Activated CD4-positive, alpha-beta T cell treated with anti-CD3 and anti-CD28 coated beads for 4 hours (primary cell): ENCODE measurements at regions not wholly inside any gene's neighbourhood (a gene's known extent, or its start where the extent isn't known, plus 50 kb on each side); places are given as distances from the start of the nearest gene placed in this dataset.

Source experiments
- DNase-seq, 2 donors: peaks; one replicate each; pipeline ENCODE4 v3.0.0-alpha.2; 2020

DNA sequence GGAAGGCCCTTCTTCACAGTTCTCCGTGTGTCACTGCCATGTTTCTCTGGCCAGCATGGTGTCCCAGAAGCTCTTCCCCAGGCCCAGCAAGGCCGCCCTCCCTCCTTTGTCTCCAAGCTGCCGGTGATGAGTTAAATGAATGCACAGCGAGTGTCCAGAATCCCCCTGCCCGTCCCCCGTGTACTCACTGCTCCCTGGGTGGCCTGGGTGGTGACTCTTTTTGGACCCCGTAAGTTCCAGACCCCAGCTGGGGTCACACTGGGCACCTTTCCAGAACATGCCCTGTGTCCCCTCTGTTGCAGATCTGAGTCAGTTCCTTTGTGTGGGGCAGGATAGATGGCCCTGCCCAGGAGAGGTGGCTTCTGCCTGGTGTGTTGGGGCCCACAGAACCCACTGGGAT, 95.0 kb downstream of the MRPL36 start:
- no peak for DNase-seq

DNA sequence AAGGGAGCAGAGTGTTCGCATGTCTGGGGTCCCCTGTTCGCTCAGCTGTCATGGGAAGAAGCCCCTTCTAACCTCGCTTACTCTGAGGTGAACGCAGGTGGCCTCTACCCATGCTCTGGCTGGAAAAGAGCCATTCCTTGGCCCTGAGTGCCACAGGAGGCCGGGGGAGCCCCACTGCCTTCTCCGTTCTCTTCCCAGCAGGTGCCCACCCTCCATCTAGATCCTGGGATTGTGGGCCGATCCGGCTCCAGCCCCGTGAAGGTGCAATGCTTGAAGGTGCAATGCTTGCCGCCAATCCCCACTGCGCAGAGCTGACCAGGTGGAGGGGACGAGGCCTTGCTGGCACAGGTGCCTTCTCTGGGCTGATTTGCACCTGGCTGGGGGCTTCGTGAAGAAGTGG, 95.4 kb downstream of the MRPL36 start:
- DNase-seq, result no peak

DNA sequence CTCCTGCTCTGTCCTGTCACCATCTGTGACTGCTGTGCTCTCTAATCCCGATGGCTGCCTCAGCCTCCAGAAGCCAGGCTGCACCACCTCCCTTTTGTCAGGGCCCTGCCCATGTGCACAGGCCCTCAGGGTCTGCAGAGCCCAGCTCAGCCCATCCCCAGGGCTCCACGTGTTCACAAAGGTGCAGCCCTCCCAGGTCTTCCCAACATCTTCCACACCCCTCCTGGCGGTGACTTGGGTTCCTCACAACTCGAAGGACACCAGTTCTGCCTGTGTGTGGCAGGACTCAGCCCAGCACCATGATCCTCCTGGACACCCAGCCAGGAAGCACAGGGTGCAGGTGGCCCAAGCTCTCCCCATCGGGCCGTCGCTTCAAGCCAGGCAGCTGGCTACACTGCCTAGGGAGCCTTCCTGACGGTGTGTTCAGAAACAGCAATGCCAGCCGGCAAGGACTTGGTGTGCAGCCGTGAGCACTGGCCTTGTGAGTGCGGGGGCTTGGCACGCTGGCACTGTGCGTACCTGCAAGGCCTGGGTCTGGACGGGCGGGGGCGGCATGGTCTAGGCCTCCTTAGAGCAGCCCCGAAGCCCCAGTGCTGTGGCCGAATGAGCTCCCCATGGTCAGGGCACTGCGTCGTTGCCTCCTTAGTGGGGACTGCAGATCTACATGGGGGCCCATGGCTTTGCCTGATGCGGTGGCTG, 96.1 kb downstream of the MRPL36 start:
- no peak for DNase-seq

DNA sequence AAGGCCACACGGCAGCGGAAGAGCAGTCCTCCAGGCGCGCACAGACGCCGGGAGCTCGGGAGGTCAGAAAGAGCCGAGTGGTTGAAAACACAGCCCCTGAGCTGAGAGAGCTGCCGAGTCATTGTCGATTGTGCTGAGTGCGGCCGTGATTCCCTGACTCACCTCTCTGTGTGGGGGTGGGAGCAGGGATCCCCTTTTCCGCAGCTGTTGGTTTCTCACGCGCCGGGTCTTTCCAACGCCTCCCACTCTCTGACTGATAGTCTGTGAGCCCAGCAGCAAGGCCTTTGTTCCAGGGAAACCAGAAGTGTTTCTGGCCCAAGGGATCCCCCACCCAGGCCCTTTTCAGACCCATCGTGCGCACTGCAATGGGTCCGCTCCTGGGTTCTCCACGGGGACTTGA, 97.3 kb downstream of the MRPL36 start:
- DNase-seq, result no peak

DNA sequence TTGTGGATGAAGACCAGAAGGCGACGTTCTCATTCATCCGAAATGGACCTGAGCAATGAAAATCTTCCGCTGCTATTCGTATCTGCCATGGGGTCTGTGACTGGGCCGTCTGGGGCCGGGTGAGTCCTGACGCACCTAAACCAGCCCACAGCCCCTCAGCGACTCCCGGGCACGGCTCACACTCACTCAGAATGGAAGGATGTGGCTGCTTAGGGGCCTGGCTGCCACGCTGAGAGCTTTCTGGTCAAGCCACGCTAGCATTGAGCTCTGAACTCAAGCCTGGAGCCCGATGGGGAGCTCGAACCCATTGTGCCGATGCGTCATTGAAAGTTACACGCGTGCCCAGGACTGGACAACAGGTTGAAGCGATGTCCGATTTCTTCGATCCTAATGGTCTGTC, 97.8 kb downstream of the MRPL36 start:
- DNase-seq, result no peak

DNA sequence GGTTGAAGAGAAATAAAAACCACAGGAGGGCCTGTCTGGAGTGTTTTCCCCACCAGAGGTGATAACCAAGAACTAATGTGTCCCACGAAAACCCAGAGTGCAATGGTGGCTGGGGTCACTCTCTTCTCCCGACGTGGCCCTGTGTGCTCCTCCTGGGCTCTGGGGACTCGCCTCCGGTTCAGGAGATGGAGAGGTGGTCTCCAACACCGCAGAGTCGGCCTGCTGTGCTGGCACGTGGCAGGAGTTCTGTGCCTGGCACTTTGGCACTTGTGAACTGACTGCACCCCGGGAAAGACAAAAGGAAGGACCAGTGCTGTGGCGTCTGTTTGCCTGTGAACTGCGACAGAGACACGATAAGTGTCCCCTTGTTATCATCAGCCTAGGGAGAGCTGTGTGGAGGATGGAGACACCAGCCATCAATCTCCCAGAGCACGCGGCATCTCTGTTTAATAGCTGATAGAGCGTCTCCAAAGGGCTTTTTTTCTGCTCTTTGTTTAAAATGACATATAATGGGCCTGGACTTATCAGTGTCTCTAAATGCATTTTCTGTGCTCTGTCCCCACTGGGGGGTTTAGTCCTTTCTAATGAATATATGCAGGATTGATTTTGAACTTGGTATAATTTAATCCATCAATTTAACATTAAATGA, 98.3 kb downstream of the MRPL36 start:
- no peak for DNase-seq

DNA sequence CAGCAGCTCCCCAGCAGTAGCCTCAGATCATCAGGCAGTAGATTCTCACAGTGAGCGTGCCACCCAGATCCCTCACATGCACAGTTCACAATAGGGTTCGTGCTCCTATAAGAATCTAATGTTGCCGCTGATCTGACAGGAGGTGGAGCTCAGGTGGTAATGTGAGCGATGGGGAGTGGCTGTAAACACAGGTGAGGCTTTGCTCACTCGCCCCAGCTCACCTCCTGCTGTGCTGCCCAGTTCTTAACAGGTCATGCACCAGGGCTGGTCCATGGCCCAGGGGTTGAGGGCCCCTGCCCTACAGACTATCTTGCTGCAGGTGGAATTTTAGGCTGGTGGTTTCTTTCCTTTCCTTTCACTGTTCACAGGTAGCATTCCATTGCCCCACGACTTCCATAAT, 100.2 kb downstream of the MRPL36 start:
- no peak for DNase-seq

DNA sequence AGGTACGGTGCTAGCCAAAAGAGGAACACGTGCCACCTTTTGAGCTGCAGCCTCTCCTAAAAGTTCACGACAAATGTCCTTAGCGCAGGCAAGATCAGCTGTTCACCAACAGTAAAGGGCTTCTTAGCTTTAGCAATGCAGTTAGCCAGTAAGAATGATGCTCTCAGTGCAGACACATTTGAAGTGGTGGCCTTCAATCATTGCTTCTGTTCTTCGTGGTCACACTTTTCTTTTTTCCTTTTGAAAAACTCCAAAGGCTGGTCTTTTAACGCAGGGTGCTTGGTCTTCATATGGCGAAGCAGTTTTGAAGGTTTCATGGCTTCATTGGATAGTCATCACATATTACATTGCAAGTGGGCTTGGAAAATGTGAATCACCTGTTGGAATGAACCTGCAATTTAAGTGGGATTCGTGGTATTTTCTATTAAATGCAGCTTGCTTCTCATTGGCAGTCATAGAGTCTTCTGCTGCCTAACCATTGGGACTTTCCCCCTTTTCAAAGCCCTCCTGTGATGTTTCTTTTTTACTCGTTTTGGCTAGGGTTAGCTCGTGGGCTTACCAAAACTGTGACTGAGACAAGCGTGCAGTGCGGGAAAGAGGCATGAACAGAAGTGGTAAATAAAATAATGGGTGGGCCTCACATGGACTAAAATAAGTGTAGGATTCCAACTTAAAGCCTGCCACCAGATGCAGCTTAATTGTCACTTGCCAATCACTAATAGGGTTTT, 100.9 kb downstream of the MRPL36 start:
- no peak for DNase-seq

DNA sequence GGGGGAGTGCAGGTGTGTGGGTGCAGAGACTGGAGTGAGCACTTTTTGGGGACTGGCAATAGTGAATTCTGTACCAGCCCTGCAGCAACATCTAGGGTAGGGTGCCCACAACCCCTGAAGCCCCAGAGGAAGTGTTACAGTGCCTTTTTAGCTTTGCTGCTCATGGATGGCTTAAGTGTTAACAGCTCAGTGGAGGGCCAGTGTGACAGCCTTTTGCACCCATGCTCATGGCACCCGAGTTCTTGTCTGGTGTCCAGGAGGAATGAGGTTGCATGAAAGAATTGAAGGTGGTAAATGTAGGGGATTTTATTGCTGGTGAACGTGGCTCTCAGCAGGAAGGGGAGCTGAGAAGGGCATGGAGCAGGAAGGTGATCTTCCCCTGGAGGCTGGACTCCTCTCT, 107.3 kb downstream of the MRPL36 start:
- DNase-seq, result no peak

DNA sequence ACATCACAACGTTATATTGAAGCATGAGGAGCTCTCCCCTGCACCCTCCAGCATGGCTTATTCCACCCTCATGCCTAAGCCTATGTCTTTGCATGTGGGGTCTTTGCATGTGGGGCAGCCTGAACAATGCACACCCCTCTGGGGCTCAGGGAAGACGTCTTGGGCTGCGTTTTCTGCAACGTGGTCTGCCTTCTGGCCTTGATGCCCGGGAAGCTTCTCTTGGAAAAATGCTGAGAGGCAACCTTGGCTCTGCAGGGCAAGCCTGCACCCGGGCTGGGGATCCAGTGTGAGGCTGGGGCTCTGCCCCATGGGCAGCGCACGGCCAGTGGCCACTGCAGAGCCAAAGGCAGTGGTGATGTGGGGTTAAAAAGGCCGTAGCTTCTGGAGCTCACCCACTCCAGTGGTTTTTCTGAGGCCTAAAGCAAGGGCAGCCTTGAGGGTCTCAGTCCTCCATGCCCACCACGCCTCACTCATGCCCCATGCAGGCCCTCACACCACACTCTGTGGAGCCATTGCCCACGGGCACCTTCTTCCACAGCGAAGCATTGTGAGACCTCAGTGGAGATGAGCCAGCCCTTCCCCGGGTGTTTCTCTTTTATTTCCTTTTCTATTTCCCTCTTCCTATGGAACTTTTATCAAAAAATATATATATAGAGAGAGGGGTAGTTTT, 112.2 kb downstream of the MRPL36 start:
- DNase-seq, result no peak

DNA sequence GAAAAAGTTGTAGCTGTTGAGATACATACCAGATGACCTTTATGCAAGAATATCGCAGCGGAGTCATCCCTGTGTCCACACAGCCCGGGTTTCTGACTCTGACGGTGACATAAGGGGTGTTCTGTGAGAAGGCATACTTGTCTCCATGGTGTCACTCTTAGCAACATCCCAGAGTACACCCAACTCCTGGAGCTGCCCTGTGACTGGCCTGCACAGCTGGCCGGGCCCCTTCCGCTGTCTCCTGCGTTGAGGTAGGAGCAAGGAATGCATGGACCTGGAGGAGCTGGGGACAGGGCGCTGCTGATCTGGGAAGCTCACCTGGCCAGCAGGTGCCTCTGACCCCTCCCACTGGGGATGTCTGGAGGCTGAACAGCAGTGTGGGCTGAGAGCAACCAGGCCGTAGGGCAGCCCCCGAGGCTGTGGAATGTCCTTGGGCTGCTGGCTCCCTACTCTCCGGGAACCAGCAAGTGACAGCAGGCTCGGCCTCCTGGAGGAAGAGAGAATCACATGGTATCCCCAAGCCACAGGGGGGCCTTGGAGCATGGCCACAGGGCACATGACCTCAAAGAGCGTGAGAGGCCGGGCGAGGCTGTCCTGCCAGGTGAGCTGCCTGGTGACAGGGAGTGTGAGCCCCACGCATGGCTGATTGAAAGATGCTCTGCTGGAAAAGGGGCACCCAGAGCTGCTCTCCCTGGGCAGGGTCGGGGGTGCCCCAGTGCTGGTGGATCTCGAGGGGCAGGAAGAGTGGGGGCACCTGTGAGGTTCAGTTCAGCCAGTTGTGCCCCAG, 113.4 kb downstream of the MRPL36 start:
- no peak for DNase-seq

DNA sequence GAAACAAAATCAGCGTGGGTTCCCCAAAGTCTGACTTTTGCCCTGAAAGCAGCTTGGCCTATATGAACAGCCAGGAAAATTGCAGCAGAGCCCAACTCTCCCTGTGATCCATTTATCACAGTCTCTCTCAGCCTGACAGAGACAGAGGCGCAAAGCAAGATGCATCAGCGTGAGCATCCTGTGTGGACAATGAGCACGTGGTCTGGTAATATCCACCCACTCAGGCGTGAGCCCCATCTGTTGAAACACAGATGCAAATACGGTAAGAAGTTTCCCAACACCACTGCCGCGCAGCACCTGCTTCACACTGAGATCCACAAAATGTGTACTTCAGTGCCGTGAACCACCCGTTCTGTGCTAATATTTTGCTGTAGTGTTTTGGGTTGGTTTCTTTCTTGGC, 114.6 kb downstream of the MRPL36 start:
- DNase-seq, result no peak

DNA sequence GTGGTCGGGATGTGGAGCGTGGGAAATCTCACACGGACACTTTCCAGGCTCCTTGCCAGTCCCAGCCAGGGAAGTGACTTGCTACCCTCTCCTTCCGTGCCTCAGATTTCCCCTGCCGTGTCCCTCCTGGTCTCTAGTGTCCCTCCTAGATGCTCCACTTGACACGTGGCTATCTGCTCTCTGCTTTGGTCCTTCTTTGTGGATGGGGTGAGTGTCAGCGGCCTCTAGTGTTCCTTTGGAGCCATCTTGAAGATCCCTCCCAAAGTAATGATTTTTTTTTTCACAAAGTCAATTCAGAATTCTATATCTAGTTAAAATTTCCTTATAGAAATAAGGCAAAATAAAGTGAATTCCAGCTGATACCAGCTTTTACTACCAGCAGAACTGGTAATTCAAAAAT, 117.7 kb downstream of the MRPL36 start:
- DNase-seq, result no peak

DNA sequence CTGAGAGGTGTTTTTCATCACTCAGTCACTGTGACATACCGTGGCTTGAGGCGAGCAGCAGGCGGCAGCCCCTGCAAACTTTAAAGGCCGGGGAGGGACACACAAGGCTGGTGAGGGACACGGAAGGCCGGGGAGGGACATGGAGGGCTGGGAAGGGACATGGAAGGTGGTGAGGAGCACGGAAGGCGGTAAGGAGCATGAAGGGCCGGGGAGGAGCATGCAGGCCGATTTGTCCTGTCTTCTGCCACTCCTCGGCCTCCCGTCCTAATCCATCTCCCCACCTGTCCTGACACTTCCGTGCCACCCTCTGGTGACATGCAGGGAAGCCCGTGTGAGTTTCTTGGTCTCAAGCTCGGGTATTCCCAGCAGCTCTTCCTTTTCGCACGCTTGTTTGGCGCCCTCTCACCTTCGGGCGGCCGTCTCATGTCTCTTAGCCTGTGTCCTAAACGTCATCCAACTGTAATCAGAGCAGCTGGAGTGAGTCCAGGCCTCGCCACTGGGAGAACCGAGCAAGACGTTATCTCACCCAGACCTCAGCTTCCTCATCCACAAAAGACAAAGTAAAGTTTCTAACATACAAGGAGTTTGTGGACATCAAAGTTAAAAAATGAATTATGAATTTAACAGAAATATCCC, 126.5 kb downstream of the MRPL36 start:
- no peak for DNase-seq

DNA sequence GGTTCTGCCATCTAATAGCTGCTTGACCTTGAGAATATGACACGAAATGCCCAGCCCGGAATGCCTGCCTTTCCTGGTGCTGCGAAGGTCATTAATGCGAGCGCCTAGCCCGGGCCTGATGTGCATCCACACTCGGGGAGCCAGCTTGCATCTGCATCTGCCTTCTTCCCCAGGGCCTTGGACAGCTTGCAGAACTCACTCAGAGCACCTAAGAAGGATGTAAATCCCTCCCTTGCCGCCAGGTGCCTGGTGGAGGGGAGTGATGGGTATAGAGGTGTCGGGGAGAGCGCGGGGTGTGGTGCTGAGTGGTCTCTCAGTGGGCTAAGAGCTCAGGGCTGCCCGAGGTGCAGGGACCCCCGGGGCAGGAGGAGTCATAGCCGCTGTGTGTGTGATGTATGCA, 127.2 kb downstream of the MRPL36 start:
- DNase-seq, result no peak

DNA sequence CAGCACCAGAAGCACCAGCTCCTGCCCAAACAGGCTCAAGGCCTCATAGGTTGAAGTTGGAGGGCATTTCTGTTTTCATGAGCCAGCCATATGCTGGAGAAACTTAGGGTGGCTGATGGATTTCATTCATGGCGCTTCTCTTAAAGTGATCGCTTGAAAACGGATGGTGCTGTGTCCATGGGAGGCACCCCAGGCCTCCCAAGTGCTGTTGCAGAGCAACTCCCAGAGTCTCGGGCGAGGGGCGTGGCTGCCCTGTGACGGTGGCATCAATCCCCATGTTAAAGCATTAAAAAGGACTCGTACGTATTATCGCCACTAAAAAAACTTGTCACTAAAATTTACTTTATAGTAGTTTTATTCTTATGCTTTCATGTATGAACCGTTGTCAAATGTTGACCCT, 128.3 kb downstream of the MRPL36 start:
- DNase-seq, result no peak

DNA sequence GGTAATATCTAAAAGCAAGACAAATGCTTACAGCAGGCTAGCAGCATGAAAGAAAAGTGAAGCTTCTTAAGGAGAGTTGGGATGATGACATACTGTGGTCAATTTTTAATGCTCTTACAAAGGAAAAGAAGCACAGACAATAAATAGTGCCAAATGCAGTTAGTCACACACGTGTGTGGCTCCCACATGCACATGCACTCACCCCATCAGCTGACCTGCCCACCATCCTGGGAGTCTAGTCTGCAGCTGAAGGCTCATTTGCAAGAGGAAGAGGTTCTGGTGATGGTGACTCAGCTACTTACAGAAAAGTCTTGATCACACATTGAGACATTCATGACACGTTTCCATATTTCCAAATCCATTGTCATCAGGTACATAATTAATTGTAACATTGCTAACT, 129.3 kb downstream of the MRPL36 start:
- DNase-seq, result no peak

DNA sequence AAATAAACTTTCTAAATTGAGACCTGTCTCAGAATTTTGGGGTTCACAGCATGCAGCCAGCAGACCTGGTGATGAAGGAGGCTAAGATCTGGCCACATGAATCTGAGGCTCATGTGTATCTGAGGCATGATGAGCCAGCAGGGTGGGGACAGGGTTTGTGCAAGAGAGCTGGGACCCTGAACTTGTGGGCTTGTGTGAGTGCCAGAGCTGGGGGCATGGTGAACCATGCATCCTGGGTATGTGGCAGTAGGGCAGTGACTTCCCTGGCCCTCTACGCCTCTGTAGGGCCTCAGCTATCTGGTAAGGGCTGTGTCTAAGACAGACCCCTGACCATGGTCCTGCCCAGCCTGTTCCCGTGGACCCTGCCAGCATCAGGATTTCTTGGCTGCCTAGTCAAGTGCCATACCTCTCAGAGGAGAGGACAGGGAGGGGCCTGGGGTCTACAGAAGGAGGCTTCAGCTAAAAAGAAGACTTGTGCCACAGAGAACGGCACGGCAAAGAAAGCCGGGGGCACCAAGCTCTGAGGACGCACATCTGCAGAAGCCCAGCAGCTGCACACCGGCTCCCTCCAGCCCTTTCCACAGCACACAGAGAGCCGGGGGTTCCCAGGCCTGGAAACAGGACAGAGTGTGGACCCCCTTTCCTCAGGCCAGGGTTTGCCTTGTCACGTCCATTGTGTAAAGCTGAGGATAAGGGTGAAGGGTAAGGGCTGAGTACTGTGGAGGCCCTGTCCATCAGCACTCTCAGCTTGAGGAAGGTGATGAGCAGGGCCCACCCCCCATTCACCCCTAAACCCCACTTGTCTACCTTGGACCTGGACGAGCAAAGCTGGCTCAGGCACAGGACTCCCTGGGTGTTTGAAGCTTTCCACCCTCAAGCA, 130.1 kb downstream of the MRPL36 start:
- DNase-seq, result no peak

DNA sequence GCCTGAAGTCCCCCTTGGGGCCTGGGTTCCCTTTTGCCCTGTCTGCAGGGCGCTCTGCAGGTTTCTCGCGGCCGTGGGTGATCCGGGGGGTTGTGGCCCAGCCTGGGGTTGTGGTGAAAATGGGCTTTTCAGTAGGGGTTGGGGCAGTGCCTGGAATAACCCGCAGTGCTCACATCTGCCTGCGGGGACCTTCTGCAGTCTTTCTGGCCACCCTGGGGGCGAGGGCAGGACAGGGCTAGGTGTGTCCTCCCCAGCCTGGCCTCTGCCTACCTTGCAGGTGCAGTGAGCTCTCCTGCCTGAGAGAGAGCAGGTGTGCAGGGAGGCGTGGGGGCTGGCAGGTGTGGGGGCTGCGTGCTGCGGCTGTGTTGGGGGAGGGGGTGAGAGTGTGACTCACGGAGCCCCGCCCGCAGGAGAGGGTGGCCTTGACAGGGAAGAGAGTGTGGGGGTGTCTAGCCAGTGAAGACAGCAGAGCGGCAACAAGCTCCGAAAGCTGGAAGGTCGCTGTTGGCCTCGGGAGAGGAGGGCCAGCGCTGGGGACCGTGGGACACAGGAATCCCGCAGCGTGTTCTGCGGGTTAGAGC, 131.4 kb downstream of the MRPL36 start:
- DNase-seq, result peak; percentile 37 to 41

DNA sequence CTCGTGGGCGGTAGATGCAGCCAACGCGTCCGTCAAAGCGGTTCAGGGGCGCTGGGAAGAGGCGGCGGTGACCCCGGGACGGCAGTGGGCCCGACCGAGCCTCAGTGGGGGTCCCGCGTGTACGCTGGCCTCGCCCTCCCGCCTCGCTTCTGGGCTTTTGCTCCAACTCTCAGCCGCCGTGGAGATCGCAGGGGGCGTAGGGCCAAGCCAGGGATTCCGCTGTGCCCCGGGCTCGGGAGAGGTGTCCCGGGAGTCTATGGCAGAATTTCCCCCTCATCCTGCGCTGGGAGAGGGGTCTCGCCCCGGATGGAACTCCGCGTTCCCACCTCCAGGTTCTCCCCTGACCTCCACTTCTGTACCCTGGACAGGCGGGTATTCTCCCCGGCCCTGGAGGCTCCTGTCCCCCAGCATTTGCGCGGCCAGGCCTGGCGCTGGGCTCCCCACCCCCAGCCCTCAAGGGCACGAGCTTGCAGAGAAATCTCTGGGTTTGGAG, 131.9 kb downstream of the MRPL36 start:
- DNase-seq, result no peak
